Panc1 (cell line): ENCODE measurements at regions not wholly inside any gene's neighbourhood (a gene's known extent, or its start where the extent isn't known, plus 50 kb on each side); places are given as distances from the start of the nearest gene placed in this dataset.

ENCODE experiments used
- POLR2AphosphoS5 ChIP-seq: IDR thresholded peaks from 2 replicates; pipeline ENCODE4 v1.6.1; 2012; ENCODE audit warnings: mild to moderate bottlenecking, low read depth, low read length, moderate library complexity
- TCF7L2 ChIP-seq: IDR thresholded peaks from 2 replicates; pipeline ENCODE4 v1.6.1; 2011; ENCODE audit warnings: mild to moderate bottlenecking, low read depth, low read length, inconsistent platforms
- TF ChIP-seq, protein P1 (sequence below): fragments of 450-650 bp; IDR thresholded peaks from 2 replicates; pipeline ENCODE4 v1.5.1; 2017; ENCODE audit warnings: mild to moderate bottlenecking

- TF ChIP-seq, protein P1, sequence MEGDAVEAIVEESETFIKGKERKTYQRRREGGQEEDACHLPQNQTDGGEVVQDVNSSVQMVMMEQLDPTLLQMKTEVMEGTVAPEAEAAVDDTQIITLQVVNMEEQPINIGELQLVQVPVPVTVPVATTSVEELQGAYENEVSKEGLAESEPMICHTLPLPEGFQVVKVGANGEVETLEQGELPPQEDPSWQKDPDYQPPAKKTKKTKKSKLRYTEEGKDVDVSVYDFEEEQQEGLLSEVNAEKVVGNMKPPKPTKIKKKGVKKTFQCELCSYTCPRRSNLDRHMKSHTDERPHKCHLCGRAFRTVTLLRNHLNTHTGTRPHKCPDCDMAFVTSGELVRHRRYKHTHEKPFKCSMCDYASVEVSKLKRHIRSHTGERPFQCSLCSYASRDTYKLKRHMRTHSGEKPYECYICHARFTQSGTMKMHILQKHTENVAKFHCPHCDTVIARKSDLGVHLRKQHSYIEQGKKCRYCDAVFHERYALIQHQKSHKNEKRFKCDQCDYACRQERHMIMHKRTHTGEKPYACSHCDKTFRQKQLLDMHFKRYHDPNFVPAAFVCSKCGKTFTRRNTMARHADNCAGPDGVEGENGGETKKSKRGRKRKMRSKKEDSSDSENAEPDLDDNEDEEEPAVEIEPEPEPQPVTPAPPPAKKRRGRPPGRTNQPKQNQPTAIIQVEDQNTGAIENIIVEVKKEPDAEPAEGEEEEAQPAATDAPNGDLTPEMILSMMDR: no peak
- no peak for TF ChIP-seq TCF7L2
- no peak for TF ChIP-seq POLR2AphosphoS5
Measured at GRCh38 chr12:25412735-25413134, 140.3 kb downstream of the LMNTD1 start.
